HAP-1 (cell line): ENCODE measurements at regions not wholly inside any gene's neighbourhood (a gene's known extent, or its start where the extent isn't known, plus 50 kb on each side); places are given as distances from the start of the nearest gene placed in this dataset.

Experiments used
- DNase-seq, 2 experiments: peaks; one replicate each; pipeline ENCODE4 v3.0.0-alpha.2; 2016 to 2020; ENCODE audit warnings: low spot score in 2 of 2
- H3K27me3 ChIP-seq: fragments of 250-450 bp; sonication (Bioruptor Pico); 2 replicates; pipeline ENCODE4 v1.5.1; 2020; ENCODE audit warnings: low read depth, mild to moderate bottlenecking, moderate library complexity
- H3K36me3 ChIP-seq: fragments of 250-450 bp; sonication (Bioruptor Pico); replicated peaks from 2 replicates; pipeline ENCODE4 v1.5.1; 2020; ENCODE audit warnings: mild to moderate bottlenecking
- H3K4me1 ChIP-seq: fragments of 250-450 bp; sonication (Bioruptor Pico); 2 replicates; pipeline ENCODE4 v1.5.1; 2020; ENCODE audit warnings: mild to moderate bottlenecking
- H3K4me3 ChIP-seq: fragments of 250-450 bp; sonication (Bioruptor Pico); 2 replicates; pipeline ENCODE4 v1.5.1; 2020; ENCODE audit warnings: mild to moderate bottlenecking, moderate library complexity
- H3K9me3 ChIP-seq: fragments of 250-450 bp; sonication (Bioruptor Pico); 2 replicates; pipeline ENCODE4 v1.5.1; 2020; ENCODE audit warnings: mild to moderate bottlenecking, moderate library complexity
- in situ Hi-C: fragments of 300-500 bp; cut with MboI; formaldehyde crosslinking; loops from 3 replicates; pipeline ENCODE4 v1.14.3; 2020; ENCODE audit warnings: low sequenced_read_pairs, inconsistent platforms, mixed read lengths

DNA sequence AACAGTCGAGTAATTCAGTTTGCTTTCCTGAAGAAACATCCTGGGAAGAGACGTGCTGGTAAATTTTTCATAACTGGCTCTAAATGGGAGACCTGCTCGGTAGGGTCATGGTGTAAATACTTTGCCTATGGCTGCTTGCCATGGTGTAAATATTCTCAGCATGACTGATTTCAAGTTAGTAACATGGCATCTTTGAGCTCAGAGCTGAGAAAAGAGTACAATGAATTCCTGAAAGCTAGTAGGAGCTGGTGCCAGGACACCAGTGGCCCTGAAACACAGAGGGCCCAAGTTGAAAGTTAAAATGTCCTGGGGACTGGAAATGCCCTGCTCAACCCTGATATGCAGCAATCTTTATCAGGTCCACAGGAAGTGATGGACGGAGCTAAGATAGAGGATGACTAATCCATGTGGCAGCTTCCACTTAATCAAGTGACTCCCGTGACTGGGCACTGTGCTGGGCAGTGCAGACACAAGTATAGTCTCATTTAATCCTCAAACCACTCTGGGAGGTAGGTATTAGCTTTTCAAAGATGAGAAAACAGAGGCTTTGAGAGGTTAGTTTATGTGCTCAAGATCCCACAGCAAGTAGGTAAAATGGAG lies 130.1 kb upstream of the ADAMTS18 start:
- Histone ChIP-seq H3K36me3 (no peaks in the 10 kb centered on the region), H3K4me1 (no peaks in the 10 kb centered on the region), H3K4me3 (no peak overlapping the region), H3K9me3 (no peaks in the 10 kb centered on the region), H3K27me3 (no peaks in the 10 kb centered on the region)
- in situ Hi-C loops = no loop called here
- DNase-seq = no peak

DNA sequence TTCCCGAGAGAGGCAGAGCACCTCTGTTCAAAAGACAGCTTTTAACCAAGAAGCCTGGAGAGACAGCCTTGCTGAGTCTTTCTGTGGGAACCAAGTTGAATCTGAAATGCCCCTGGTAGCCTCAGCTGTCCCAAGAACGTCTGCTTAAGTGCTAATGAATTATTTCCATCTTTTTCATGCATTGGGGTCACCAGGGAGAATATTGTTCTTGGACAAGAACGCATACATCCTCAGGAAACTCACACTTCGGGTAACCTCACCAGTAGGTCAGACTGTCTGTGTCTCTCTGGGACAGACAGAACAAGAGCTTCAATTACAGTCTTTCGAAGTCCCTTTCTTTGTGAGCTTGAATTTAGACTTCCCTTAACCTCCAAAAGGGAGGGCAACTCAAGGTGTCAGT lies 134.6 kb upstream of the ADAMTS18 start:
- Histone ChIP-seq H3K9me3 (no peaks in the 10 kb centered on the region), H3K36me3 (no peaks in the 10 kb centered on the region), H3K27me3 (no peaks in the 10 kb centered on the region), H3K4me3 (no peak overlapping the region), H3K4me1 (no peaks in the 10 kb centered on the region)
- in situ Hi-C loops = no loop called here
- no peak for DNase-seq

DNA sequence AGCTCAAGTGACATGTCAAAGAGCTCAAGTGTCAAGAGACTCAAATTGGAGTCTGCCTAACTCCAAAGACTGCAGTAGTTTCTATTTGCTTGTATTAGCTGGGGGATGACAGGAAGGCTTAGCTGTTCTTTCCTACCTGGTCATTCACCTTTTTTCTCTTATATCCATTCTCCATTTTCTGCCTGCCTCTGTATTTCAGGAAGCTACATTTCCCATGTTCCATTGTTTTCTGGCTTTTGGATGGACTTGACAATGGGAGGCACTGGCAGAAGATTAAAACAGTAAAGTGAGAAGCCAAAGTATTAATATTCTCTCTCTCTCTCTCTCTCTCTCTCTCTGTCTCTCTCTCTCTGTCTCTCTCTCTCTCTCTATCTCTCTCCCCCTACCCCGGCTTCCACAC lies 135.7 kb upstream of the ADAMTS18 start:
- Histone ChIP-seq H3K4me1 (no peaks in the 10 kb centered on the region), H3K36me3 (no peaks in the 10 kb centered on the region), H3K4me3 (no peak overlapping the region), H3K9me3 (no peaks in the 10 kb centered on the region), H3K27me3 (no peaks in the 10 kb centered on the region)
- in situ Hi-C loops = no loop called here
- DNase-seq = no peak

DNA sequence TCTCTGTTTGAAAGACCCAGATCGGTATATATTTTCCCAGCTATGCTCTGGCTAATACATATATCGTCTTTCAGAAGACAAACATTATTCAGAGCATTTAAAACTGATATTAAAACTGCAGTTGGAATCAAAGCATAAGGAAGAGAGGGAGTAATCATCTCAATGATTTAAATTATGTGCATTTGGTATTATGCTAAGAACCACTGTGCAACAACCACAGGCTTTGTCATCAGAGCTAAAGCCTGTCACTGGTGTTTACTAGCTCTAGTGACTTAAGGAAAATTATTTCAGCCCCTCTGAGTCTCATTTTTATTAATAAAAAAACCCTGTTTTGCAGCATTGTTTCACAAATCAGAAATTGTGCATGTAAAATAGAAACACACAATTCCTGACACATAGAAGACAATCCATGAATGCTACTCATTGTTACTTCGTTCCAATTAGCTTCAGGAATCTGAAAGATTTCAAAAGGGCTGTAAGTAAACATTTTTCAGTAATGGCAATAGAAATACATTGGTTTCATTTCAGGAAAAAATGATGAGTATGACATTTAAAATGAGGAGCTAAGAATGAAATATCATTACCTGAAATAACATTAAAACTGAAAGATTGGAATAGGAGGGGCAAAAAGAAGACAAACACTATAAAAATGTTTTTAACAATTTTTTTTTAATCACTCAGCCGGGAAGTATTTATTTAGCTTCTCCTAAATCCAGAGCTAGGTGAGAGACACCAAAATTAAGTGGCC lies 136.5 kb upstream of the ADAMTS18 start:
- Histone ChIP-seq H3K27me3 (no peaks in the 10 kb centered on the region), H3K4me3 (no peak overlapping the region), H3K36me3 (no peaks in the 10 kb centered on the region), H3K9me3 (no peaks in the 10 kb centered on the region), H3K4me1 (no peaks in the 10 kb centered on the region)
- DNase-seq = no peak
- in situ Hi-C loops = no loop called here

DNA sequence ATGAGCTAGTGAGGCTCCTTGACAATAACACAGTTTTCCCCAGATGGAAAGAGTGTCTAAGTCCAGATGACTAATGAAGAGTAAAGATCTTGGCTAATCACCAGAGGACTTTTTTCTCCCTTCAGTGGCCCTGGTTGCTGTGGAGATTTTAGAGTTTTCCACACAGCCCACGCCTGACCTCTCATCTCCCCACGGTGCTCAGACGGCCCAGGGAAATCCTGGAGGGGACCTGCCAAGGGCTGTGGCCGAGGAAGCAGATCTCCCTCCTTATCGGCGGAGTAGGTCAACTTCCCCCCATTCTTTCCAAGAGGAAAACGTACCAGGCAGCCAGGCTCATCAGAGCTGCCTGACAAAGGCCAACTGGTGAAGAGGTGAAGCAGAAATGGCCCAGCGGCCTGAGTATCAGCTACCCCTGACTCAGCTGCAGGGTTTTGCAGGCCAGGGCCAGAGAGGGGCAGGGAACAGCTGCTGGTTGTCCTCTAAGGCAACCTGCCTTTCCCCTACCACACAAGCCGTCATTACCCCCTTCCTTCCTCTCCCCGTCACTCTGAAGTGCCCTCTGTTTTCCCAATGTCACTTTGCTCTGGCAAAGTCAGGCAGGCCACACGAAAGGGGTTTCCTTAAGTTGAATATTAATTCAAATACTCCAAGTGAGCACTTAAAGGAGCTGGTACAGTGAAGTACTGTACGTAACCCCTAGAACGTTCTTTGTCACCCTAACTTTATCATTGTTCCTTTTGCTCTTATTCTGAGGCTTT lies 140.2 kb upstream of the ADAMTS18 start:
- H3K27me3 ChIP-seq = no peaks in the 10 kb centered on the region
- no peak for DNase-seq
- no peaks in the 10 kb centered on the region for H3K4me1 ChIP-seq
- in situ Hi-C loops = no loop called here
- H3K9me3 ChIP-seq = no peaks in the 10 kb centered on the region
- no peak overlapping the region for H3K4me3 ChIP-seq
- H3K36me3 ChIP-seq = no peaks in the 10 kb centered on the region

DNA sequence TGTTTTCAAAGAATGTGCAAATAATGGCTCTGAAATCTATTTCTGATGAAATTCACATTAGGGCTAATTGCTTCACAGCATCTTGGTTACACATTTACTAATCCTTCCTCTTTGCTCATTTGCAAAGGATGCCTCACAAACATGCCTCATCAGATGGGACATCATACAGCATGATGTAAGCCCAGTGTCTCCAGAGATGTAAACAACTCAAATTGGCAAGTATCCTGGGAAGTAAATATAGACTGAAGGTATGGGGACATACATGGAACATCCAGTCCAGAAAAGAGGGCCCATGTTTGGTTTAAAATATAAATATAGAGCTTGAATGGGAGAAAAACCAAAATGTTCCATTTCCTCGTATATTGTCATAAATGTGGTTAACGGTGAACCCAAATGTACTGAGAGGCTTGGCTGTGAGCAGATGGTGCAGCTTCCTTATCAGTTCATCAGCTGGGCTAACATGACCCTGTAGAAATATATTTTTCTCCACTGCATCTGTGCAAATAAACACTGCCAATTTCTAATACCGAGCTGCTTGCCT lies 142.9 kb upstream of the NUDT7 start:
- Histone ChIP-seq H3K4me3 (no peak overlapping the region), H3K4me1 (no peaks in the 10 kb centered on the region), H3K27me3 (no peaks in the 10 kb centered on the region), H3K9me3 (no peaks in the 10 kb centered on the region), H3K36me3 (no peaks in the 10 kb centered on the region)
- DNase-seq = no peak
- in situ Hi-C loops = no loop called here

DNA sequence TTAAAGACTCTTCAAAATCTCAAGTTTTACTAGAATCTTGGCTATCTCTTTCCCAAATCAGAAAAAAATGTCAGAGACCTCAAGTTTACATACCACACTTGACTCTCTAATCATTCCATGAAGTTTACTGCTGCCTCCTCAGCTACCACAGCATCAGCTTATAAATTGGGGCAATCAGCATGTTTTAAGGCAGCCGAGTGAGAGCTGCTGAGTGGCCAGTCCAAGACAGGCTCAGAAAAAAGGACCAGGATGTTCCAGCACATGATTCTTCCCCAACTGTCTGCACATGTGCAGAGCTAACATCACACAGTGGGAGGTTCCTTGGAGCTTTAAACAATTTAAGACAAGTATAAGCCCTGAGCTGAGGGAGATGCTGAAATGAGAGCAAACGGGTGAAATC lies 140.6 kb upstream of the NUDT7 start:
- Histone ChIP-seq H3K4me1 (no peaks in the 10 kb centered on the region), H3K9me3 (no peaks in the 10 kb centered on the region), H3K4me3 (no peak overlapping the region), H3K36me3 (no peaks in the 10 kb centered on the region), H3K27me3 (no peaks in the 10 kb centered on the region)
- no peak for DNase-seq
- in situ Hi-C loops = no loop called here

DNA sequence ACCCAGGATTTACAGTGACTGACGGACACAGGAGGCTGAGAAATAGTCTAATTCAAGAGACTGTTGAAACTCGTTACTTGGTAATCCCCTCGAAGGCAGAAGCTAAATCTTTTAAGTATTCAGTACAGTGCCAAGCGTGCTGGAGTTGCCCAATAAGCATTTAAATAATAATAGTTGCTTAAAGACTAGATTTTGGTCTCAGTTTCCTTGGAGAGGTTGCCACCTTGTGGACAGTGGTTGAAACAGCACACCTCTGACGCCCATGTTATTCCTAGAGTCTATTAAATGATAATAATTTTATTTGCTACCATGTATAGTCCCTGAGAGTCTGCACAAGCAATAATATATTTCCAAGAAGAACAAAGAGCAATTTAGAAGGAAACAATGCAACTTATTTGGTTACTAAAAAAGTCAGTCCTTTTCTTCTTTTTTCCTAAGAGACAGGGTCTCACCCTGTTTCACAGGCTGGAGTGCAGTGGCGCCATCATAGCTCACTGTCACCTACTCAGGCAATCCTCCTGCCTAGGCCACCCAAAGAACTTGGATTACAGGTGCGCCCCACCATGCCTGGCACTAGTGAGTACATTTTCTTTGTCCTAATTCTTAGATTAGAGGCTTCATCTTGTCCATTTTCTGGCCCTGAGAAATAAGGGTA lies 138.0 kb upstream of the NUDT7 start:
- in situ Hi-C loops = no loop called here

DNA sequence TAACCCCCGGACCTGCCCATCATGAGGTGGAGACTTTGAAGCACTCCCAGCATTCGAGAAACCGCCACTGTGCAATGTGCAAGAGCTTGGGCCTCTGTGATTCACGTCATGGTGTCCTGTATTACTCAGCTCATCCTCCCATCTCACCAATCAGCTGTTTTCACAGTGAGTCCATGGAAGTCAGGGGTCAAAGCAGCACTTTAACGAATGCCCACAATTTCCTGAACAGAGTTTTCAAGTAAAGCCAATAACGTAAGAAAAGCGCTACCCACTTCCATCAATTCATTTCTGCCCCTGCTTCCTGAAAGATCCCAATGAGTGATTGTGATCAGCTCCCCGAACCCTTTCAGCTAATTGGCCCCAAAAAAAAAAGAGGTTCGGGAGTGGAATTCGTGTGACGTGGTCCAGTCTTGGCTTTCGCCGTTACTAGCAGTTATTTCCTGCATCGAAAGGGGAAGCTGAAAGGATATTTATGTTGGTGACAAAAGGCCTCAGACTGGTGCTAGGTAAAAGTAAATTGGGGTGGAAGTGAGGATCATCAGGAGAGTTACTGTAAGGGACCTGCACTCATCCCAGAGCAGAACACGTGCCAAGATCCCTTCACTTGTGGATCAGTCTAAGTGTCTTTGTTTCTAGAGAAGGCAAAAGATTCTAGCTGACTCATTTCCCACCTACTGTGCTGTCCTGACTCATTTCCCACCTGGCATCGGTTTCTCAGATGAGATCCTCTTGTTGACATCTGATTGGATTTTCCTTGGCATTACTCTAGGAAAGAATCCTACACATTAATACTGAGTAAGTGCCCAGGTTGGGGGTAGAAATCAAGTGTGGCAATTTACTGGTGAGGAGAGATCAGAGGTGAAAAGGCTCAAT lies 136.7 kb upstream of the NUDT7 start:
- in situ Hi-C loops = loop anchor here (5.0 kb wide), 1 partner anchor 348 kb away; no protein-coding TSS in a partner anchor

More for the DNA sequence above, 138.0 kb upstream of the NUDT7 start:
- Histone ChIP-seq H3K36me3 (no peaks in the 10 kb centered on the region), H3K9me3 (no peaks in the 10 kb centered on the region), H3K27me3 (no peaks in the 10 kb centered on the region), H3K4me1 (no peaks in the 10 kb centered on the region), H3K4me3 (no peak overlapping the region)
- peak; percentile 41 to 58 for DNase-seq

DNA sequence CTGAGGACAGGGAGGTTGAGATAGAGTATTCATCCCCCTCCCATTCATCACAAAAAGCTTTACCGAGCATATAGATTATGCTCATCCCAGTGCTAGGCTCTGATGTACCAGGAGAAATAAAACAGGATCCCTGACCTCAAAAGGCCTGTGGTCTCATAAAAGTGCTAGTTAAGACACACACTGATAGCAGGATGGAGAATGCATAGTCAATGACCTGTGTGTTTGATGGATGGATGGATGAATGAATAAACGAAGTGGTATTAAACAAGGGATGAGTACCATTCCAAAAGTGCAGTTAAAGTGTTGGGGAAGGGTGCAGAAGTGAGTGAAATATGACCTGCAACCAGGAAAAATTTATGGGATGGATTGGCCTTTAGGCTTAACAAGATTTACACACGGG lies 133.9 kb upstream of the NUDT7 start:
- in situ Hi-C loops = loop anchor here (5.0 kb wide), 1 partner anchor 351 kb away; no protein-coding TSS in a partner anchor
- H3K4me3 ChIP-seq = no peak overlapping the region
- DNase-seq = no peak

More for the DNA sequence above, 136.7 kb upstream of the NUDT7 start:
- Histone ChIP-seq H3K9me3 (no peaks in the 10 kb centered on the region), H3K4me3 (no peak overlapping the region), H3K4me1 (no peaks in the 10 kb centered on the region), H3K36me3 (no peaks in the 10 kb centered on the region), H3K27me3 (no peaks in the 10 kb centered on the region)
- DNase-seq = no peak

DNA sequence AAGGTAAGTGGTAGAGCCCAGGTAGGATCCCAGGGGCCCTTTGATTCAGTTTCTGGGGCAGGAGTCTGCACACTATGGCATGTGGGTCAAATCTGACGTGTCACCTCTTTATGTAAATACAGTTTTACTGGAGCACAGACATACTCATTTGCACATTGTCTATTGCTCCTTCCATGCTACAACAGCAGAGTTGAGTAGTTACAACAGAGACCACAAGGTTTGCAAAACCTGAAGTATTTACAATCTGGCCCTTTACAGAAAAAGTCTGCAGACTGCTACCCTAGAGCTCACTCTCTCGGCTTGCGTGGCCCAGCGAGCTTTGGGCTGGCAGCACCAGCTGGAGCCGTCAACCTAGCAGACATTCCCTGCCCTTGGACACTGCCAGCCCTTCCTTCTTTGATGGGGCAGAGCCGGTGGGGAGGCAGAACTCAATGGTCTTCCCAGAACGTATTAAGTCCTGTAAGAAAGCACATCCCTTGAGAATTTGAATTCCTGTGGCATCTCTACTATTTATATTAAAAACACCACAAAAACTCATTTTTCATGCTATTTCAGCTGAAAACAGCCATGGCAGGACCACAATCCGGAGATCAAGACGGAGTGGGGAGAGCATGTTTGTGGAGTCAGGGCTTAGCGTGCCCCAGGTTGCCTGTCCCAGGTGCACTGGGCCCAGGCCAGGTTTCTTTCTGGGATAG lies 133.1 kb upstream of the NUDT7 start:
- Histone ChIP-seq H3K4me1 (no peaks in the 10 kb centered on the region), H3K27me3 (no peaks in the 10 kb centered on the region), H3K4me3 (no peak overlapping the region), H3K9me3 (no peaks in the 10 kb centered on the region), H3K36me3 (no peaks in the 10 kb centered on the region)
- in situ Hi-C loops = loop anchor here (5.0 kb wide), 1 partner anchor 352 kb away; no protein-coding TSS in a partner anchor
- no peak for DNase-seq

More for the DNA sequence above, 133.9 kb upstream of the NUDT7 start:
- Histone ChIP-seq H3K36me3 (no peaks in the 10 kb centered on the region), H3K4me1 (no peaks in the 10 kb centered on the region), H3K27me3 (no peaks in the 10 kb centered on the region), H3K9me3 (no peaks in the 10 kb centered on the region)

DNA sequence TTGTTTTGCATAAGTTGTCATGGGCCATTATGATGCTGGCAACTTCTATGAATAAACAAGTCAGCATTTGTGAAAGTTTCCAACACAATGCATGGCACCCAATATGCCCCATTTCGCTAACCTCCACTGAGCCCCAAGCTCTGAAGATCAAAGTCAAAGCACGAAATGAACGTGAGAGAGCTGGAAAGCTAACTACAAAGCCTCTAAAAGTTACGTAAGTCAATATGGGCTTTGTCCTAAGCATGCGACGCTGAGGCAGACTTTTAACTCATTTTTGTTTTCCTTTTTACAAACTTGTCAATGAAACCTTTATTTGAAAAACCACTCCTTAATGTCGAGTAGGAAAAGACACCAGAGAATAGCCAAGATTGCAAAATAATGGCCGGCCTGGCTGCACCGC lies 131.6 kb upstream of the NUDT7 start:
- H3K36me3 ChIP-seq = no peaks in the 10 kb centered on the region
- in situ Hi-C loops = no loop called here
- H3K9me3 ChIP-seq = no peaks in the 10 kb centered on the region
- H3K27me3 ChIP-seq = no peaks in the 10 kb centered on the region
- DNase-seq = no peak
- no peak overlapping the region for H3K4me3 ChIP-seq
- no peaks in the 10 kb centered on the region for H3K4me1 ChIP-seq
